HG03571 (cell line): ENCODE measurements at regions not wholly inside any gene's neighbourhood (a gene's known extent, or its start where the extent isn't known, plus 50 kb on each side); places are given as distances from the start of the nearest gene placed in this dataset.
"Not testable (repeated sequence)": the region's sequence is repeated elsewhere in the genome, so short reads cannot be mapped to it uniquely, and the experiment has no call there.

ENCODE experiments used
- ATAC-seq: cut with Tn5 transposase; IDR thresholded peaks from one replicate; pipeline ENCODE4 v1.9.1; 2021; ENCODE audit not compliant: unreplicated experiment

- ATAC-seq, result no peak
Observed at GRCh38 chr12:33514893-33515292, 75.3 kb upstream of the SYT10 start.

GRCh38 chr12:33519566-33519965 lies 79.9 kb upstream of the SYT10 start:
- ATAC-seq, result no peak

GRCh38 chr12:33520505-33521302 lies 81.1 kb upstream of the SYT10 start:
- not testable (repeated sequence) for ATAC-seq

GRCh38 chr12:33529031-33529430 lies 89.4 kb upstream of the SYT10 start:
- no peak for ATAC-seq

- no peak for ATAC-seq
Observed at GRCh38 chr12:33529810-33530209, 90.2 kb upstream of the SYT10 start.

GRCh38 chr12:33531261-33531660 lies 91.6 kb upstream of the SYT10 start:
- no peak for ATAC-seq

GRCh38 chr12:33533527-33533926 lies 93.9 kb upstream of the SYT10 start:
- ATAC-seq, result no peak

- no peak for ATAC-seq
Observed at GRCh38 chr12:33536431-33536830, 96.8 kb upstream of the SYT10 start.

GRCh38 chr12:33546004-33546403 lies 106.4 kb upstream of the SYT10 start:
- no peak for ATAC-seq

GRCh38 chr12:33547084-33547483 lies 107.5 kb upstream of the SYT10 start:
- no peak for ATAC-seq

- ATAC-seq, result not testable (repeated sequence)
Observed at GRCh38 chr12:33550214-33550613, 110.6 kb upstream of the SYT10 start.

- ATAC-seq, result no peak
Observed at GRCh38 chr12:33551006-33551405, 111.4 kb upstream of the SYT10 start.

GRCh38 chr12:33555128-33555527 lies 115.5 kb upstream of the SYT10 start:
- ATAC-seq, result no peak

- ATAC-seq, result no peak
Observed at GRCh38 chr12:33560653-33561208, 121.1 kb upstream of the SYT10 start.

GRCh38 chr12:33562401-33562800 lies 122.8 kb upstream of the SYT10 start:
- no peak for ATAC-seq

- no peak for ATAC-seq
Observed at GRCh38 chr12:33566403-33566802, 126.8 kb upstream of the SYT10 start.

- no peak for ATAC-seq
Observed at GRCh38 chr12:33575346-33575745, 135.7 kb upstream of the SYT10 start.

- ATAC-seq, result no peak
Observed at GRCh38 chr12:33581613-33582122, 142.0 kb upstream of the SYT10 start.

GRCh38 chr12:33586576-33586975 lies 147.0 kb upstream of the SYT10 start:
- ATAC-seq, result no peak

GRCh38 chr12:33587354-33587753 lies 147.7 kb upstream of the SYT10 start:
- ATAC-seq, result no peak

- ATAC-seq, result peak; percentile 70
Observed at GRCh38 chr12:33587784-33588712, 148.4 kb upstream of the SYT10 start.
